ENCODE measurements at regions not wholly inside any gene's neighbourhood (a gene's known extent, or its start where the extent isn't known, plus 50 kb on each side); places are given as distances from the start of the nearest gene placed in this dataset.
"Not testable (repeated sequence)": the region's sequence is repeated elsewhere in the genome, so short reads cannot be mapped to it uniquely, and the experiment has no call there.

DNA sequence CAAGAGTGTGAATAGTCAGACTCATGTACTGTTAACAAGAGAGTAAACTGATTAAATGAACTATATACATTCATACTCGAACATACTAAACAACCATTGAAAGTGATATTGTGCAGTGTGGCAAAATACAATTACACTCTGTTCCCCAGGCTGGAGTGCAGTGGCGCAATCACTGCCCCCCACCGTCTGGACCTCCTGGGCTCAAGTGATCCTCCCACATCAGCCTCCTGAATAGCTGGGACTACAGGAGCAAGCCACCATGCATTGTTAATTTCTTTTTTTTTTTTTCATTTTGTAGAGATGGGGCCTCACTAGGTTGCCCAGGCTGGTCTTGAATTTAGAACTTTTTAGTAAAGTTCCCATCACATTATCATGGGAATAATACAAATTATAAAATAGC, 77.3 kb upstream of the LSM14A start:
- Histone ChIP-seq H3K9me3 (ENCODE audit: control insufficient read depth, low read depth, low read length) (no peaks in the 10 kb centered on the region), H2BK5ac (ENCODE audit: insufficient read length, low read length) (no peak overlapping the region), H3K79me2 (ENCODE audit: insufficient read depth, low read length) (no peaks in the 10 kb centered on the region), H2AFZ (ENCODE audit: low read length) (no peak overlapping the region), H2BK12ac (ENCODE audit: insufficient read length, low read depth, low read length) (no peak overlapping the region), H2BK20ac (ENCODE audit: low read depth, low read length, poor library complexity, severe bottlenecking) (no peak overlapping the region), H3T11ph (ENCODE audit: low read length) (no peak overlapping the region), H3K4ac (ENCODE audit: low read depth, low read length) (no peak overlapping the region), H3K9ac (ENCODE audit: extremely low read depth, insufficient read length, low read length) (no peak overlapping the region), H4K8ac (replicated peaks; ENCODE audit: insufficient read length, low read depth, low read length) (no peak overlapping the region), H4K91ac (ENCODE audit: insufficient read length, low read depth, low read length) (no peak overlapping the region), H3K27ac (ENCODE audit: insufficient read length, low read depth, low read length) (no peak overlapping the region), H4K20me1 (ENCODE audit: control insufficient read depth, insufficient read depth, insufficient read length) (no peaks in the 10 kb centered on the region), H3K23ac (ENCODE audit: insufficient read length, low read depth, low read length) (no peak overlapping the region), H2AK5ac (ENCODE audit: insufficient read length, low read length) (no peak overlapping the region), H3K18ac (ENCODE audit: insufficient read length, low read depth, low read length) (no peak overlapping the region), H3K27me3 (ENCODE audit: insufficient read depth, low read length) (no peaks in the 10 kb centered on the region), H3K79me1 (ENCODE audit: insufficient read depth, low read depth, low read length, poor library complexity, severe bottlenecking) (no peaks in the 10 kb centered on the region), H2BK15ac (ENCODE audit: low read depth, low read length) (no peak overlapping the region), H4K5ac (ENCODE audit: insufficient read length, low read depth, low read length) (no peak overlapping the region), H3K4me2 (ENCODE audit: insufficient read depth, insufficient read length, low read length) (no peak overlapping the region), H2BK120ac (ENCODE audit: low read depth, low read length, poor library complexity, severe bottlenecking) (no peak overlapping the region), H3K14ac (ENCODE audit: insufficient read depth, low read length) (no peak overlapping the region), H3K23me2 (ENCODE audit: insufficient read length, low read depth, low read length, poor library complexity, severe bottlenecking) (no peaks in the 10 kb centered on the region), H3K4me1 (ENCODE audit: insufficient read depth, low read length) (no peaks in the 10 kb centered on the region), H3K56ac (ENCODE audit: insufficient read length, low read depth, low read length) (no peak overlapping the region)
- Mint-ChIP-seq H3K4me1 (peaks cover 10 to 11% of the 10 kb centered on the region in 2 experiments), H3K4me3 (no peak overlapping the region), H3K36me3 (ENCODE audit: insufficient read depth in 1 of 3, low read depth in 3 of 3) (no peaks in the 10 kb centered on the region), H3K9me3 (no peaks in the 10 kb centered on the region), H3K27me3 (ENCODE audit: low read depth) (no peaks in the 10 kb centered on the region), H3K27ac (no peak overlapping the region)
- DNase-seq, result no peak
- TF ChIP-seq, protein P1, sequence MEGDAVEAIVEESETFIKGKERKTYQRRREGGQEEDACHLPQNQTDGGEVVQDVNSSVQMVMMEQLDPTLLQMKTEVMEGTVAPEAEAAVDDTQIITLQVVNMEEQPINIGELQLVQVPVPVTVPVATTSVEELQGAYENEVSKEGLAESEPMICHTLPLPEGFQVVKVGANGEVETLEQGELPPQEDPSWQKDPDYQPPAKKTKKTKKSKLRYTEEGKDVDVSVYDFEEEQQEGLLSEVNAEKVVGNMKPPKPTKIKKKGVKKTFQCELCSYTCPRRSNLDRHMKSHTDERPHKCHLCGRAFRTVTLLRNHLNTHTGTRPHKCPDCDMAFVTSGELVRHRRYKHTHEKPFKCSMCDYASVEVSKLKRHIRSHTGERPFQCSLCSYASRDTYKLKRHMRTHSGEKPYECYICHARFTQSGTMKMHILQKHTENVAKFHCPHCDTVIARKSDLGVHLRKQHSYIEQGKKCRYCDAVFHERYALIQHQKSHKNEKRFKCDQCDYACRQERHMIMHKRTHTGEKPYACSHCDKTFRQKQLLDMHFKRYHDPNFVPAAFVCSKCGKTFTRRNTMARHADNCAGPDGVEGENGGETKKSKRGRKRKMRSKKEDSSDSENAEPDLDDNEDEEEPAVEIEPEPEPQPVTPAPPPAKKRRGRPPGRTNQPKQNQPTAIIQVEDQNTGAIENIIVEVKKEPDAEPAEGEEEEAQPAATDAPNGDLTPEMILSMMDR (conservative IDR thresholded peaks at IDR 0.05), result no peak
- WGBS (ENCODE audit: extremely low coverage, insufficient read length, low lambda C conversion rate), result no CpG with 5 or more reads among the region's 3 CpGs

DNA sequence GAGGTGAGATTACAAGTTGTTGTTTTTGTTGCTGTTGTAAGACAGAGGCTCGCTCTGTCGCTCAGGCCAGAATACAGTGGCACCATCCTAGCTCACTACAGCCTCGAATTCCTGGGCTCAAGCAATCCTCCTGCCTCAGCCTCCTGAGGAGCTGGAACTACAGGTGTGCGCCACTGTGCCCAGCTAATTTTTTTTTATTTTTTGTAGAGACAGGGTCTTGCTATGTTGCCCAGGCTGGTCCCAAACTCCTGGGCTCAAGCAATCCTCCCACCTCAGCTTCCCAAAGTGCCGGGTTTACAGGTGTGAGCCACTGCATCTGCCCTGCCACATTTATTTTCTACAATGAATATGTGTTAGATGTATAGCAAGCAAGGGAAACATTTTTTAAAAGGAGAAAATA, 76.9 kb upstream of the LSM14A start:
- no CpG with 5 or more reads among the region's 5 CpGs for WGBS (ENCODE audit: extremely low coverage, insufficient read length, low lambda C conversion rate)
- H4K20me1 ChIP-seq (ENCODE audit: control insufficient read depth, insufficient read depth, insufficient read length); H3K36me3 Mint-ChIP-seq (ENCODE audit: insufficient read depth in 1 of 3, low read depth in 3 of 3); H4K5ac ChIP-seq (ENCODE audit: insufficient read length, low read depth, low read length); H3K79me1 ChIP-seq (ENCODE audit: insufficient read depth, low read depth, low read length, poor library complexity, severe bottlenecking); H3K18ac ChIP-seq (ENCODE audit: insufficient read length, low read depth, low read length); H3K4me1 ChIP-seq (ENCODE audit: insufficient read depth, low read length); H3K27me3 Mint-ChIP-seq (ENCODE audit: low read depth); H2BK5ac ChIP-seq (ENCODE audit: insufficient read length, low read length); H2BK15ac ChIP-seq (ENCODE audit: low read depth, low read length); H2BK20ac ChIP-seq (ENCODE audit: low read depth, low read length, poor library complexity, severe bottlenecking); H4K91ac ChIP-seq (ENCODE audit: insufficient read length, low read depth, low read length); H3K4me2 ChIP-seq (ENCODE audit: insufficient read depth, insufficient read length, low read length); H3K4ac ChIP-seq (ENCODE audit: low read depth, low read length); H2BK12ac ChIP-seq (ENCODE audit: insufficient read length, low read depth, low read length); H3K23me2 ChIP-seq (ENCODE audit: insufficient read length, low read depth, low read length, poor library complexity, severe bottlenecking); H3K9me3 Mint-ChIP-seq; H3K23ac ChIP-seq (ENCODE audit: insufficient read length, low read depth, low read length); H3K27ac ChIP-seq (ENCODE audit: insufficient read length, low read depth, low read length); H3K4me3 Mint-ChIP-seq; DNase-seq; H2AK5ac ChIP-seq (ENCODE audit: insufficient read length, low read length); H3K27me3 ChIP-seq (ENCODE audit: insufficient read depth, low read length); H2AFZ ChIP-seq (ENCODE audit: low read length); H3K9ac ChIP-seq (ENCODE audit: extremely low read depth, insufficient read length, low read length); H3T11ph ChIP-seq (ENCODE audit: low read length); H3K79me2 ChIP-seq (ENCODE audit: insufficient read depth, low read length); H3K14ac ChIP-seq (ENCODE audit: insufficient read depth, low read length); H2BK120ac ChIP-seq (ENCODE audit: low read depth, low read length, poor library complexity, severe bottlenecking); H3K27ac Mint-ChIP-seq; H4K8ac ChIP-seq (replicated peaks; ENCODE audit: insufficient read length, low read depth, low read length); H3K56ac ChIP-seq (ENCODE audit: insufficient read length, low read depth, low read length); H3K9me3 ChIP-seq (ENCODE audit: control insufficient read depth, low read depth, low read length): not testable (repeated sequence)
- peaks cover 10 to 11% of the 10 kb centered on the region in 2 experiments for H3K4me1 Mint-ChIP-seq

Data from H9 (cell line).